Peyer's patch (tissue), 4 donors: ENCODE measurements at regions not wholly inside any gene's neighbourhood (a gene's known extent, or its start where the extent isn't known, plus 50 kb on each side); places are given as distances from the start of the nearest gene placed in this dataset.

Experiments used
- POLR2A ChIP-seq, 2 donors: fragments of 450-650 bp; IDR thresholded peaks; one replicate each; pipeline ENCODE4 v1.5.1; 2017; ENCODE audit warnings: antibody characterized with exemption in 2 of 2, mild to moderate bottlenecking in 2 of 2, moderate library complexity in 2 of 2
- TF ChIP-seq, protein P1 (sequence below), 6 experiments: fragments of 450-650 bp in 4 of 6; fragments of 200-600 bp in 2 of 6; sonication (generic) in 1 of 6; IDR thresholded peaks; one replicate each; pipeline ENCODE4 v1.5.1; 2017 to 2019; ENCODE audit warnings: antibody characterized with exemption in 6 of 6, mild to moderate bottlenecking in 3 of 6, moderate library complexity in 1 of 6

DNA sequence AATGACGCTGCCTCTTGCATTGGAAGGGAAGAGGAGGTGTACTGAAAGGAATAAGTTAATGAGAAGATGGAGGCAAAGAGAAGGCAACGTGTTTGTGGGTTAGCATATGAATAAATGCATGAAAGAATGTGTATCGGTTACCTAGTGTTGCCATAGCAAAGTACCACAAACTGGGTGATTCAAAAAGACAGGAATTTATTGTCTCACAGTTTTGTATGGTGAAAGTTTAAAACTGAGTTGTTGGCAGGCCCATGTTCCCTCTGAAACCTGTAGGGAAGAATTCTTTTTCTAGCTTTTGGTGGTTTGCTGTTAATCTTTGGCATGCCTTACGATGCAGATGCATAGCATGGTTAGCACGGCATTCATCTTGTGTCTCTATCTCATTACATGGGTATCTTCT lies 729.9 kb downstream of the MECOM start:
- no peak for TF ChIP-seq POLR2A (IDR thresholded peaks at IDR 0.05)
- TF ChIP-seq, protein P1, sequence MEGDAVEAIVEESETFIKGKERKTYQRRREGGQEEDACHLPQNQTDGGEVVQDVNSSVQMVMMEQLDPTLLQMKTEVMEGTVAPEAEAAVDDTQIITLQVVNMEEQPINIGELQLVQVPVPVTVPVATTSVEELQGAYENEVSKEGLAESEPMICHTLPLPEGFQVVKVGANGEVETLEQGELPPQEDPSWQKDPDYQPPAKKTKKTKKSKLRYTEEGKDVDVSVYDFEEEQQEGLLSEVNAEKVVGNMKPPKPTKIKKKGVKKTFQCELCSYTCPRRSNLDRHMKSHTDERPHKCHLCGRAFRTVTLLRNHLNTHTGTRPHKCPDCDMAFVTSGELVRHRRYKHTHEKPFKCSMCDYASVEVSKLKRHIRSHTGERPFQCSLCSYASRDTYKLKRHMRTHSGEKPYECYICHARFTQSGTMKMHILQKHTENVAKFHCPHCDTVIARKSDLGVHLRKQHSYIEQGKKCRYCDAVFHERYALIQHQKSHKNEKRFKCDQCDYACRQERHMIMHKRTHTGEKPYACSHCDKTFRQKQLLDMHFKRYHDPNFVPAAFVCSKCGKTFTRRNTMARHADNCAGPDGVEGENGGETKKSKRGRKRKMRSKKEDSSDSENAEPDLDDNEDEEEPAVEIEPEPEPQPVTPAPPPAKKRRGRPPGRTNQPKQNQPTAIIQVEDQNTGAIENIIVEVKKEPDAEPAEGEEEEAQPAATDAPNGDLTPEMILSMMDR (IDR thresholded peaks at IDR 0.05), result no peak
